HG03060 (cell line): ENCODE measurements at regions not wholly inside any gene's neighbourhood (a gene's known extent, or its start where the extent isn't known, plus 50 kb on each side); places are given as distances from the start of the nearest gene placed in this dataset.

Experiments
- ATAC-seq: cut with Tn5 transposase; IDR thresholded peaks from one replicate; pipeline ENCODE4 v1.9.1; 2021; ENCODE audit warnings: low read depth, moderate number of reproducible peaks; ENCODE audit not compliant: unreplicated experiment

DNA sequence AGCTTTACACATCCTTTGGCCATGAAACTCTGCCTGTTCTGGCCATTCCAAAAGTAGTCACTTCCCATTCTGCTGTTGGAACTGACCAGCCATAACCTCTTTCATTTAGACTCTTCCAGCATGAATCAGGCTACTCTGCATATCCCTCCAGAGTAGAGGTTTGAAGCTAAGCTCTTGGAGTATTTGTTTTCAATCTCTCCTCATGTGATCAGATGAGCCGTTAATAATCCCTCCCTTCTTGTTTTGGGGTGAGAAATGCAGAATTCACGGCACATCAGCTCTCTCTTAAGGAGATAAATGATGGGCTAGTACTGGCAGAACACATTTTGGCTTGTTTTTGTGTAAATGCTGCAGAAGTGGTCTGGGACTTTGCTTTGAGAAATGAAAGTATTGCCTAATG, 519.9 kb downstream of the PCDH17 start:
- ATAC-seq: no peak

DNA sequence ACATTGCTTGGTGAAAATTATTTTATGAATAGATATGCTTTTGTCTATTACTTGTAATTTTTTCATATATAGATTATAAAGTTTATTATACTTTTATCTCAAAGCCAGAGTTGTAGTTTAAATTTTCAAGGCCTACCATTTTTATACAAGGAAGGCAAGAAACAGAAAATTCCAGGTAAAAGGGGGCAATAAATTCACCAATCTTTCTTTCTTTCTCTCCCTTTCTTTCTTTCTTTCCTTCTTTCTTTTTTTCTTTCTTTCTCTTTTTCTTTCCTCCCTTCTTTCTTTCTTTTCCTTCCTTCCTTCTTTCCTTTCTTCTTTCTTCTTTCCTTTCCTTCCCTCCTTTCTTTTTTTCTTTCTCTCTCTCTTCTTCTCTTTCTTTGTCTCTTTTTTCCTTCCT, 529.4 kb downstream of the PCDH17 start:
- no peak for ATAC-seq

DNA sequence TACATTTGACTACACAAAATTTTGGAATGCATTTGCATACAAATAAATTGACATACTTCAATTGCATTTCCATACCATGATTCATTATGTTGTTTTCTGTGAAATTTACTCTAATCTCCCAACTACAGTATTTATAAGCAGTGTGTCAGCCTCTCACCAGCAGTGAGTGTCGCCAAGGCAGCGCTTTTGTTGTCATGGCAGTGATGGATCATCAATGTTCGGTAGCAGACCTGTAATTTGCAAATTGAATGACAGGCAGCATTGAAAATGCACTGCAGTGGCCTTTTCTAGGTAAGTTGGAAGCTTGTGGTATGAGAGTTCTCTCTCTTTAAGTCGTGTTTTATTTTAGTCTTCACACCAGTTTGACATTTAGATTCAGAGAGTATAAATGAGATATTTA, 534.1 kb downstream of the PCDH17 start:
- no peak for ATAC-seq

DNA sequence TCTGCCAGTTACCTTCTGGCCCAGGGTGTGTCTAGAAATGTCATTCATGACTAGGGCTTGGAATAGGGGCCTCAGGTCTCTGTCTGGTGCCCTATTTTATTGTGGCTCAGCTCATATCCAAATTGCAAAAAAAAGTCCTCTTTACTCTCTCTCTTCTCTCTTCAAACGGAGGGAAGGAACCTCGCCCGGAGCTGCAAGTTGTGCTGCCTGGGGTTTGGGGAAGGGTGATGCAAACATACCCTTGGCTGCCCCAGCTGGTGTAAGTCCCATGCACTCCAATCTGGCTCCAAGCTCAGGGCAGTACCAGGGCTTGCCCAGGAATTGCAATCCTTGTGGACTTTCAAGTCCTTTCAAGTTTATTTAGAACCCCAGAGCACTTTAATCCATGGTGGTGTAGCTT, 549.6 kb downstream of the PCDH17 start:
- ATAC-seq: no peak

DNA sequence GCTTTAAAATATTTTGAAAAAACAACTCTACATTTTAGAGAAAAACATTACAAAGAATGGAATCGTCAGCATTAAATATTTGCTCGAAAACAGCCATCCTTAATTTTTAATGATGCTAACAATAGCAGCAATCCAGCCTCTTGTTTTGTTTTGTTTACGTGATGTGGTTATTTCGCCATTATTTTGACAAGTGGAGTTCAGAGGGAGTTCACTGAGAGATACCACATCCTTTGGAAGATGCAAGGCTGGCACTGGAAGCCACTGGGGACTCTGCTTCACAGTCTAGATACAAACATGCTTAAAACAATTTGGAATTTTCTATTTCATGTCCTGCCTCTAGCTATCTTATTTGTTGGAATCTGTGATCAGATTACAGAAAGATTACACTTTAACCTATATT, 556.3 kb downstream of the PCDH17 start:
- ATAC-seq: no peak

DNA sequence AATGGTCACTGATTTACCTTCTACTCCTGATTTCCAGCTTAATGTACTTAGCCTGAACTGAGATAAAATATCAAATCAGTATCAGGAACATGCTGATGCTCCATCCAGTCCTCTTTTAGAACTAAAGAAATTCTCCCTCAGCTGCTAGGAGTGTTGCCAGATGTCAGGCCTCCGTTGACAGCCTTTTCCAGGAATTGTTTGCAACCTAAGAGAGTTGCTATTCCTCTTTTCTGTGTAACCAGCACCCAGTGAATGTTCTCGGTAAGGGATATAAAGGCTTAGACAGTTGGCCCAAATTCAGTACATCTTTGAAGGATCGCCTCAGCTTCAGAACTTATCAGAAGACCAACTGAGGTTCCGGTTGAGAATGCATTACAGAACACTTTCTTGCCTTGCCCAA, 559.0 kb downstream of the PCDH17 start:
- no peak for ATAC-seq

DNA sequence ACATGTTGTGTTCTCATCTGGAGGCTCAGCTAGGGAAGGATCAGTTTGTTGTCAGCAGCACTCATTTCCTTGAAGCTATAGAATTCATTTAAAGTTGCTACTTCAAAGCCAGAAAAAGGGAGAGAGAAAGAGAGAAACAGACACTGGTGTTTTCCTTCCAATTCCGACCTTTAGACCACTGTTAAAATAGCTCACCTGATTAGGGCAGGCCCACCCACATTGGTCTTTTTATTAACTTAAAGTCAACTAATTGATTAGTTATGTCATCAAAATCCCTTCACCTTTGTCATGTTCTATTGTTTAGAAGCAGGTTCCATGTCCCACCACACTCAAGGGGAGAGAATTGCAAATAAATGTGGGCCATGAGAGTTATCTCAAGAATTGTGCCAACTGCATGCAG, 560.2 kb downstream of the PCDH17 start:
- ATAC-seq: no peak

DNA sequence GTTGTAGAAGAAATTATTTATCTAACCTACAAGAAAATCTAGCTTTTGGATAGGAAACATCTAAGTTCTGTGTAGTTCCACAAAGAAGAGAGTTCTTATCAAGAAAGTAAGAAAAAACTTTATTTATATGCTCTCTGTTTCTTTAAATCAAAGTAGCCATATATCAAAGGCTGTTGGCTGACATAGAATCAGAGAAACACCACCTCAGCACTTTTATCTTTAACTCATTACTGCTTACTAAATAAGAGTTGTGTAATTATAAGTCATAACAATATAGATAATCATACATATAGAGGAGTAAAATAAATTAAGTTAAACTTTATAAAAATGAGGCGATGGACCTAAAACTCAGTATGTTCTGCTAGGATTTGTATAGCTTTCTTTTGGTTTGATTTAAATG, 570.6 kb downstream of the PCDH17 start:
- ATAC-seq: no peak

DNA sequence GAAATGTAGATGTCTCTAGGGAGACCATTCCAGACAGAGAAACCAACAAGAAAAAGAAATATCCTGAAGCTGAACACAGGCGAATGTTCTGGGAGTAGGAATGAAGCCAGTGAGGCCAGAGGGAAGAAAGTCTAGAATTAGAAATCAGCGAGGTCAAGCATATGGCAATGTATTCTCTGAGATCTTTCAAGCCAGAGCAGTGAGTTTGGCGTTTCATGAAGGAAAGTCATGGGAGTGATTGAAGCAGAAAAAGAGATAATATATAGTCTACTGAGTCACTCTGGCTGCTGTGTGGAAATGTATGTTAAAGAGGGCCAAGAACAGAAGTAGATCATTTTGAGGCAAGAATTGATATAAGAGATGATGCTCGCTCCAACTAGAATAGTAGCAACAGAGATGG, 576.0 kb downstream of the PCDH17 start:
- ATAC-seq: no peak

DNA sequence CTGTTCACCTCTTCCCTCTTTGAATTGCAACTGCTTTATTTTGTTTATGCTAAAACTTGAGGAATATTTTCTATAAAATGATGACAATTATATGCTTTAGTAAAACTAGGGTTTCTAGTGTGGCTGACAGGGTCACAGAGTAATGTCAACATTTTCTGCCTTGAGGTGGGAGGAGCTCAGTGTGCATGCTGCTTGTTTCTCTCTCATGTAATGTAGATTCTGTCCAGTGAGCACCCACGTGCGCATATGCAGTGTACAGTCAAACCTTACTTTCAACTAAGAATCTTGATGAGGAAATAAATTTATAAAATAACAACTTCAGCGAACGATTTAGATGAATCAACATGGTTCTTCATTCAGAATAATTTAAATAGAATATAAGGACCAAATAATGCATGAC, 603.9 kb downstream of the PCDH17 start:
- ATAC-seq: no peak

DNA sequence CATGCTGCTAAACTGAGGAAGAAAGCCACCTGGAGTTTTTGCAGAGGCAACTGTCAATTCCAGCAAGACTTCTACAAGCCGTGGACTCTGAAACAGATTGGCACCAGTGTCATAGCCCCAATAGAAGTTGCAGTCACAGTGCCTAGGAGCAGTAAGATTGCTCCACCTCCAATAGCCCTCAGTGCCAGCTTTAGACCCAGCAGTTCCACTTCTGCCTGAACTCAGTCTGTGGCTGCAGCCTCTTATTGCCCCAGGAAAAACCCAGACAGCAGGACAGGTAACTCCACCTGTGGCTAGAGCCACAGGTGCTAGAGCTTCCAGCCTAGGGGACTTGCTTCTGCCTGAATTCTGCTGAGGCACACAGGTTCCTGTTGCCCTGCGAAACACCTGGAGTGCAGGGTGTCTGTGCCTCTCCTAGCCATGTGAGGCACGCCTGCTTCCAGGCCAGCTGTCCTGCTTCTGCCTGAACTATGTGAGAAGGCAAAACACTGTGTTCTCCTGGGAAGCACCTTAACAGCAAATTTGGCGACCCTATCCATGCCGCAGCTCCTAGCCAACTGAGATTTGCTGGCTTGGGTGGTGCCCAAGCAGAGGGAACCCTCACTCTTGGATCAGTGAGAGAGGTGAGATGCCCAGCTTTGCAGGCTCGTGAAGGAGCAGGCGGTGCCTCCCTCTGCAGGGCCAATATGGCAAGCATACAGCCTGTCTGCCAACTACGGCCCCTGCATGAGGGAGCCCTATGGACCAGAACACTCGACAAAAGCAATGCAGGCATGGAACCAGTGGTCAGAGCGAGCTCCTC, 607.6 kb downstream of the PCDH17 start:
- ATAC-seq: no peak

DNA sequence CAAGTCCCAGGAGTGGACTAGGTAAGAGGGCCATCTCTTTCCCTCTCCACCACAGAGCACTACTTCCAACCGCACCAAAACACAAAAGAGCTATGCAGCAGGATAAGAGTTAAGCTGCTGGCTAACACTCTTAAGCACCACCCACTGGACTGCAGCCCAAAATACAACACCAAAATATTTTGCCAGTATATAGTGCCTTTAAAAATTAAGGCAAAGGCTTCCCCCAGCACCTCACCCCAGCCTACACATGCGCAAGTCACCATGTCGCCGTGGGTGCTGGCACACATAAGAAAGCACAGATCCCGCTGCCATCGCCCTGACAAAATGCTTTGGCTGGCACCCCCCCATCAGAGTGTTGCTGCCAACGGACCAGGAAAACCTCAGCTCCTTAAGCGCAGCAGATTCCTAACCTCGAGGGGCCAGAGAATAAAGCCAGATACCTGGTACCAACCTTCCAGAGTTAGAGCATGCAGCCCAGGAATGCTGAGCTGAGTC, 608.3 kb downstream of the PCDH17 start:
- no peak for ATAC-seq

DNA sequence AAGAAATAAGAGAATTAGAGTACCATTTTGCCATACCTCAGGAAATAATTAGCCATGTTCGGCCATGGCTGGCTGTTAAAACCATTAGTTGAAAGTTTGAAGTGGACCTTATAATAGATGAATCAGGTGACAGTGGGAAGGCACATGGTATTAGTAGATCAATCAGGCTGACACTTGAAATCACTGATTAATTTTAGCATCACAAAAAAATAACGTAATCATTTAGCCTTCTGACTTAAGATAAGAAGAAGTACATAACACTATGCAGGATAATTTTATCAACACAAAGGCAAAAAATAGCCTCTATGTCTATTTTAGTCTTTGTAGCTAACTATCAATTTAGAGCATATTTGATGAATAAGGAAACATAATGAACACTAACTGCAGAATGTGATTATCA, 615.5 kb downstream of the PCDH17 start:
- no peak for ATAC-seq

DNA sequence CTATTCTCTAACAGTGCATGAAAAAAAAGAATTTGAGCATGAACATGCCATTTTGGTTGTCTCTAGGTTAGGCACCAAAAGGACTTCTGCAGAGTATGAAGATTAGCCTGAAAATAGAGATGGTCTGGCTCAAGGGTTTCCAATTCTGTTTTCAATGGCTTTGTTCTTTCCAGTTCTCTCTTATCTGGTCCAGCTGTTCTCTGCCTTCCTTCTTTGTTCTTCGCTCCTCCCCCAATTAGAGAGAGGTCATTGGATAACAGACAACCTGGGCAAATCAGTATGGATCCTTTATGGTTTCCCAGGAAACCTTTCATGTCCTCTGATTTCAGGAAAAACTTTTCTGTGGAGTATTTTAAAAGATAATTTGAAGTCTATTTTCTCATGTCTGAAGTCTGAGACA, 623.4 kb downstream of the PCDH17 start:
- ATAC-seq: no peak

DNA sequence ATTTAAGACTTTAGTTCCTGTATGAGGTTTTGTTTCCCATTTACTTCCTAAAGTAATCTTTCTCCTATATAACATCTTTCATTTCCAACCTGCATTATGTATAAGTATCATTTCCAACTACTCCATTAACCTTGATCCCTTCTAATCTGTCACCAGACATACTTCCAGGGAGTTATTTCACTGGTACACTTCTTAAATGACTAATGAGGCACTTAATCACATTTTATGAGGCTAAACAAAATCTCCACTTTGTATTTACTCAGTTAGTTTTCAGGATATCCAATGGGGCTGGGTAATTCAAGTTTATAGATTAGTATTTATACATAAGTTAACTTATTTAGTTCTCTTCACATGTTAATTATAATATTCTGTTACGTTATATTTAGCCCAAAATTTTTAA, 634.7 kb downstream of the PCDH17 start:
- no peak for ATAC-seq

DNA sequence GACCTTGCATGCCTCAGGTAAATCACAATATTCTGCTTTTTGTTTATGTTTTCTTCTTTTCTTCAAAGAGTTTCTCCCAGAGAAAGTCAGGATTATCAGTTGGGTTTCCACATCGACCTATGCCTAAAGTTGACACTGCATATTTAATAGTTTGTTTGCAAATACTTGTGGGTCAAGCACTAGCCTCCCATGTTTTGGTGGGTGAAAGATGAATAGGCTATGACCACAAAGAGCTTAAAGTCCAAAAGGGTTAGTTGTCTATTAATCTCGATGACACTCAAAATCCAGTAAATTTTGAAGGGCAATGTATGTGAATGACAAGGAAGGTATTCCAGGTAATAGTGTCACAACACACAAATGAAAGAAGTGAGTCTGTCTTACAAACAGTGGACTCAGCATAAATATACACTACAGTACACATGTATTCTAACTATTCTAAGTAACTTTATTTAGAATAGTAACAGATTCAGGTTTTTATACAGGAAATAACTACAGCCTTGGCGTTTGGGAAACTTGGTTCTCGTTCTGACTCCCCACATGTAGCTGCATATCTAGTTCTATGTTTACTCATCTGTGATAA, 667.1 kb downstream of the PCDH17 start:
- ATAC-seq: no peak

DNA sequence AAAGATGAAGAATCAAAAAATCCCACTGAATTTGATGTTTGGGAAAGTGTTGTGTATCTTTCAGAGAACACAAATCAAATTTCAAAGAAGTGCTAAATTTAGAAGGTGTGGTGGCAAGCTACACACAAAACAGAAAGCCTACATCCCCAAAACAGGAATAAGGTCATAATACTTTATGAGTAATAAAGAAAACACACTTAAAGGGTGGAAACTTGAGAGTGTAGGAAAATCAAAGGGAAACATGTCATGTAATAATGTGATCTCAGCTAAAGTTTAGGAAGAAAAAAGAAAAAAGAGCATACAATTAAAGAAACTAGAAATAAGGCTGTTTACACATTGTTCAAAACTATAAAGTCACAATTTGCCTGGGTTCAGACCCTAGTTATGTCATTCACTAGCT, 668.7 kb downstream of the PCDH17 start:
- ATAC-seq: no peak

DNA sequence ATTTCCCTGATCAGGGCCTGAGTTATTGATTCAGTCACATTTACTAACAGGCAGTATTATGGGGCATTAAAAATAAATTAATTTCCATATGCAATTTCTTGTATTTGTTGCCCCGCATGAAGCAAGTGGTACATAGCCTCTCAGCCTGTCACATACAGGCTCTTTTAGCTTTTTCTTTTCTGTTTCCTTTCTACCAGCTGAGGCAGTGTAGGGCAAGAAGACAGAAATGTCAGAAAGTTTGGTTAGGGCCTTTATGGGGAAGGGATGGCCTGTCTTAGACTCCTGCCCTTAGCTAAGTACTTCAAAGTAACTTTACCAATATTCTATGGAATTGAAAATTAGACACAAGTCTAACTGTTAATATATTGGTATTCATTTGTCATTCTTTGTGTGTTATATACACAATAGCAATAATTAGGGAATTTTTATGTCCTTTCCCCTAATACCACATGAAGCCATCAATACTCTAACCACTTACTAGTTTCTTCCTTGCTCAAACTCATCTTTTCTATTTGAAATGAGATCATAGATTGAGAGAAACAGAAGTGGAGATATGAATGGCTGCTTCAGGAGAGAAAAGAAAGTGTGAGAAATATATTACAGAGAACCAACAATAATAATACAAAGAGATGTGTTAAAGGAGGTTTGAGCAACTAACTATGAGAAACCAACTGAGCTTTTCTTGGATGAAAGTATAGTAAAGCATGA, 669.6 kb downstream of the PCDH17 start:
- ATAC-seq: no peak

DNA sequence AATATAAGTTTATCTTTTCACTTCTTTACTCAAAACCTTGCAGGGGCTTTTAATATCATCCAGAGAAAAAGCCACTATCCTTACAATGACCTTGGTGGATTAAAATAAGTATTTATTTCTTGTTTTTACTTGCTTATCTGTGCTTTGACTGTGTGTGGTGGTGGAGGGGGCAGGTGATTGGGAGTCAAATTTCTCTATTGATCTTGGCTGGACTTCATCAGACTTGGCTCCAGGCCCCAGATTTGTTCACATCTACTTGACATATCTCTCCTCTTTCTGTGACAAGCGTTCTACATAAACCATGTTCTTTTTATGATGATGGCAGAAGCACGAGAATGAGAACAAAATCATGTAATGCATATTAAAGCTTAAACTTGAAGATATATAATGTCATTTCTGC, 670.8 kb downstream of the PCDH17 start:
- ATAC-seq: no peak

DNA sequence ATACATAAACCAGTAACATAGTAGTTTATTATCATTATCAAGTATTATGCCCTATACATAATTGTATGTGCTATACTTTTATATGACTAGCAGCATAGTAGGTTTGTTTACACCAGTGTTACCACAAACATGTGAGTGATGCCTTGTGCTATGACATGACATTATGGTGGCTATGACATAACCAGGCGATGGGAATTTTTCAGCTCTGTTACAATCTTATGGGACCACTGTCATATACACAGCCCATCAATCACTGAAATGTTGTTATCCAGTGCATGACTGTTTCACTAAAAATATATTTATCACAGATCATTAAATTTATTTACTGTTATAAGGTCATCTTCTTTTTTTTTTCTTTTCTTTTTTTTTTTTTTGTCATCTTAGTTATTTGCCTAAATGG, 674.5 kb downstream of the PCDH17 start:
- ATAC-seq: no peak

DNA sequence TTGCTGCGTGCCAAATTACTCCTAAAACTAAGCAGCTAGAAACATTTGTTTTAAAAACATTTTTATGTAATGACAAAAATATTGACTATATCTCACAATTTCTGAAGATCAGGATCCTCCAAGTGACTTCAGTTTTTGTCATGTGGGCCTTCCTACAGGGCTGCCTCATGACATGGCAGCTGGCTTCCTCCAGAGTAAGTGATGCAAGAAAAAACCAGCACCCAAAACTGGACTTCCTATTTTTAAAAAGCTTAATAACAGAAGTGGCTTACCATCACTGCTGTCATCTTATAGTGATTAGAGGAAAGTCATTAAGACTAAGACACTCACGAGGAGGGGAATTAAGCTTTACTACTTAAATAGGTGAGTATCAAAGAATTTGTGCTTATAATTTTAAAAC, 681.7 kb downstream of the PCDH17 start:
- ATAC-seq: no peak
